ENCODE measurements at regions not wholly inside any gene's neighbourhood (a gene's known extent, or its start where the extent isn't known, plus 50 kb on each side); places are given as distances from the start of the nearest gene placed in this dataset.

DNA sequence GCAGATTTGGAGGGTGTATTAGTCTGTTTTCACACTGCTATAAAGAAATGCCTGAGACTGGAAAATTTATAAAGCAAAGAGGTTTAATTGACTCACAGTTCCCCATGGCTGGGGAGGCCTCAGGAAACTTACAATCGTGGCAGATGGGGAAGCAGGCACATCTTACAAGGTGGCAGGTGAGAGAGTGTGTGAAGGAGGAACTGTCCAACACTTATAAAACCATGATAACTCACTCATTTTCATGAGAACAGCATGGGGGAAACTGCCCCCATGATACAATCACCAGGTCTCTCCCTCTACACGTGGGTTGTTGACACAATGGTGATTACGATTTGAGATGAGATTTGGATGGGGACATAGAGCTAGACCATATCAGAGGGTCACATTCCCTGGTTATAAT is 195.6 kb downstream of the RGS9 start:
- TF ChIP-seq TAF1 (IDR thresholded peaks at IDR 0.05; ENCODE audit: low read depth, low read length) = no peak
- TF ChIP-seq POLR2A (IDR thresholded peaks at IDR 0.05; ENCODE audit: low read depth, low read length) = no peak
- TF ChIP-seq POLR2AphosphoS5 (IDR thresholded peaks at IDR 0.05; ENCODE audit: low read depth, low read length) = no peak
- no peak for TF ChIP-seq PAX5 (IDR thresholded peaks at IDR 0.05; ENCODE audit: insufficient read depth, low read length, severe bottlenecking)

All from GM12891 (cell line).